Naive B cell (primary cell): ENCODE measurements at regions not wholly inside any gene's neighbourhood (a gene's known extent, or its start where the extent isn't known, plus 50 kb on each side); places are given as distances from the start of the nearest gene placed in this dataset.

Experiments used
- ATAC-seq, 2 donors: fragments of 150-1000 bp; cut with Tn5 transposase; 2 replicates each; pipeline ENCODE4 v1.10.0; 2021; ENCODE audit warnings: low read depth in 2 of 2, mild to moderate bottlenecking in 2 of 2, moderate library complexity in 2 of 2
- DNase-seq: peaks from one replicate; pipeline ENCODE4 v3.0.0; 2022
- H3K27ac Mint-ChIP-seq, 6 donors: one replicate each; pipeline ENCODE4 v1.8.0; 2020 to 2022; ENCODE audit warnings: mild to moderate bottlenecking in 6 of 6, mixed read lengths in 6 of 6, moderate library complexity in 5 of 6, inconsistent platforms in 2 of 6
- H3K27me3 Mint-ChIP-seq, 3 donors: one replicate each; pipeline ENCODE4 v1.8.0; 2021 to 2022; ENCODE audit warnings: mixed read lengths in 3 of 3, mild to moderate bottlenecking in 1 of 3
- H3K36me3 Mint-ChIP-seq, 2 donors: one replicate each; pipeline ENCODE4 v1.8.0; 2020 to 2022; ENCODE audit warnings: mixed read lengths in 2 of 2, inconsistent platforms in 1 of 2, mild to moderate bottlenecking in 1 of 2
- H3K4me1 Mint-ChIP-seq, 3 donors: one replicate each; pipeline ENCODE4 v1.8.0; 2020 to 2022; ENCODE audit warnings: mixed read lengths in 3 of 3, inconsistent platforms in 1 of 3, mild to moderate bottlenecking in 1 of 3, moderate library complexity in 1 of 3
- H3K4me3 Mint-ChIP-seq, 8 donors: one replicate each; pipeline ENCODE4 v1.8.0; 2020 to 2022; ENCODE audit warnings: mild to moderate bottlenecking in 8 of 8, mixed read lengths in 8 of 8, moderate library complexity in 8 of 8, inconsistent platforms in 2 of 8
- H3K9me3 Mint-ChIP-seq, 7 donors: one replicate each; pipeline ENCODE4 v1.8.0; 2020 to 2022; ENCODE audit warnings: mixed read lengths in 7 of 7, mild to moderate bottlenecking in 5 of 7, inconsistent platforms in 2 of 7, moderate library complexity in 1 of 7

DNA sequence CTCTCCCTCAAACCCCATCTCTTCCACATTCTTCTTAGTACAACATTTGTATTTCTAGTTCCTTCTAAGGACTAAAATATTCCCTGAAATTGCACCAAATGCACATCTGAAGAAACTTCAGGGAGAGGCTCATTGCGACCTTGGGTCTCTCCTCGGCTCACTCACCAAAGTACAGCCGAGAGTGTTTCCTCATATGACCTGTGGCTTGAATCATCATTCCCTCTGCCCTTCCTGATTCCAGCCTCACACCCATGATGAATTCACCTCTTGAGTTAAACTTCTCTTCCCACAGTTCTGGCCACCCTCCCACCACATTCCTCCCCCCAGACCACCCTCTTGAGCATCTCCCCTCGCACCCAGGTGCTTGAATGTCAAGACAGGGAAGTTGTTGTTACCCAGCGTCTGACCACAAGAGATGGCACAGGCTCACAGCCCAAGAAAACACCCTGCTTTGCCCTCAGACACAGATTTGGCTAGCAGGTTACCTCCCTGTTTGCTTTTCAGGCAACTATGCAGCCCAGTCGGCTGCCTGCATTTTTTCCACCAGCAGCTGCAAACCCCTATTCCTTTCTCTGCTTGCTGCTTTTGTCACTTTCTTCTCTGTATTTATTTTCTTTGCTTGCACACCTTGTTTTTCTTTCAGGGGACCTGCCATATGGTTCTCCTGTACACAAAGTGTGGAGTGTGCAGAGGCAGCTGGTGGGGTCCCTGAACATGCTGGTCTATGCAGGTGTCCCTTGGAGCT lies 214.8 kb downstream of the SPATA18 start:
- H3K9me3 Mint-ChIP-seq = peaks cover 0 to 2% (median 0%) of the 10 kb centered on the region in 7 donors
- no peak for ATAC-seq
- H3K27me3 Mint-ChIP-seq = no peaks in the 10 kb centered on the region
- no peak overlapping the region for H3K4me3 Mint-ChIP-seq
- H3K27ac Mint-ChIP-seq = no peak overlapping the region
- no peaks in the 10 kb centered on the region for H3K36me3 Mint-ChIP-seq
- no peaks in the 10 kb centered on the region for H3K4me1 Mint-ChIP-seq
- no peak for DNase-seq

DNA sequence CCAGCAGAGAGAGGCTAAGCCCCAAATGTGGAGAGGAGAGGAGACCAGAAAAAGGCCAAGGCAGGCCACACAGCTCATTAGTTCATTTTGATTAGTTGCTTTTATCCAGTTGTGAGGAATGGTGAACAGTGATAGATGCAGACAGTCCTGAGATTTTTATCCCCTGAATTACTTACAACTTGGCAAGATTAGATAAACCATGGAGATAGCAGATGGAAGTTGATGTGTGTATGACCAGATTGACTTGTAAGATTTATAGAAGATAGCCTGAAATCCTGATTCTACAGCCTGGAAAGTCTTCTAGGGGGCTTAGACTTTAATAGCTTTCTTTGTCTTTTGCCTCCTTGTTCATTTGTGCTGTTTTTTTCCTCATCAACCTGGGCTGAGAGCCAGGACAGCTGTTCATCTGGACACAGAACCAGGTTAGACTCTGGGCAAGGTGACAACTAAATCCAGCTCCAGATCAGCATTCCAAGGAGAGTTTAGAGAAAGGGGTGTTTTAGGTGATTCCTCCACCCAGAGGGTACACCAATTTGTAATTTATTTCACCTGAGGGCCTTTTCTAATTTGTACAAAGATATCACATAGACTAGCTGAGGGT lies 215.5 kb downstream of the SPATA18 start:
- peaks cover 0 to 5% (median under 1%) of the 10 kb centered on the region in 7 donors for H3K9me3 Mint-ChIP-seq
- H3K4me1 Mint-ChIP-seq = no peaks in the 10 kb centered on the region
- no peak for ATAC-seq
- no peaks in the 10 kb centered on the region for H3K27me3 Mint-ChIP-seq
- H3K36me3 Mint-ChIP-seq = no peaks in the 10 kb centered on the region
- H3K4me3 Mint-ChIP-seq = no peak overlapping the region
- no peak for DNase-seq
- no peak overlapping the region for H3K27ac Mint-ChIP-seq

DNA sequence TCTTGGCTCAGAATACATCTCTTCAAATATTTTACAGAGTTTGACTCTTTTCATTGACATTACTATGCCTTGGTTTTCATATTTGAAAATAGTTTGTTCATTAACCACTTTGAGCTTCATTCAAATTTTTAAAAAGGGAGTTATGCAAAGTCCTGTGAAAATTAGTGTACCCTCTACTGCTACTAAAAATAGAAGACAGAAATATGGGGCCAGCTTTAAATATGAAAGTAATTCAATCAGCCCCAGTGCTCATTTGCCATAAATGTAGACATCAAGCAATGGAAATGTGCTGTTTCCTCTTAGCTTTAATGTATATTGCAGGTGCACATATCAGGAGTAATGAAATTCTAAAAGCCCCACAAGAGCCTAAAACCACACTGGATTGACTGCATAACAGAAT lies 218.7 kb downstream of the SPATA18 start:
- Mint-ChIP-seq H3K9me3 (peaks cover 6 to 18% (median 10%) of the 10 kb centered on the region in 7 donors), H3K4me3 (peak overlapping the region in 1 of 8 donors; percentile 27), H3K27me3 (no peaks in the 10 kb centered on the region), H3K27ac (no peak overlapping the region), H3K36me3 (no peaks in the 10 kb centered on the region), H3K4me1 (no peaks in the 10 kb centered on the region)
- DNase-seq (no peak), ATAC-seq (no peak)

DNA sequence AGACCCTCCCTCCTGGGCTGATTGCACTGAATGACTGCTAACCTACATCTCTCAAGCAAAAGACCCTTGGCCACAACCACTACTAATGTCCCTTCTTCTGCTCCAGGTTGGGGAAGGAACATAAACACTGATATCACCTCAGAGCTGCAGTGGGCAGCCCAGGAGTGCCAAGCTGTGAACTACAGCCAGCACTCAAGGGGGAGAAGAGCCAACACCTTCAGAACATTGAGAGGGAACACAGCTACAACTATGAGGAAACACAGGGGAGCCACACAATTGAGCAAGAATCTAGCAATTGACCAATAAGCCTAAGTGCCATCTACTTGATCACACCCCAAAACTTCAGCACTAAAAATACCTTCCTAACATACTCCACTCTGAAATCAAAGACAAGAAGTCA lies 222.8 kb downstream of the SPATA18 start:
- Mint-ChIP-seq H3K27ac (no peak overlapping the region), H3K36me3 (peaks cover 0 to 4% of the 10 kb centered on the region in 2 donors), H3K27me3 (no peaks in the 10 kb centered on the region), H3K4me1 (no peaks in the 10 kb centered on the region), H3K9me3 (peaks cover 7 to 32% (median 18%) of the 10 kb centered on the region in 7 donors), H3K4me3 (no peak overlapping the region)
- ATAC-seq (no peak), DNase-seq (no peak)

DNA sequence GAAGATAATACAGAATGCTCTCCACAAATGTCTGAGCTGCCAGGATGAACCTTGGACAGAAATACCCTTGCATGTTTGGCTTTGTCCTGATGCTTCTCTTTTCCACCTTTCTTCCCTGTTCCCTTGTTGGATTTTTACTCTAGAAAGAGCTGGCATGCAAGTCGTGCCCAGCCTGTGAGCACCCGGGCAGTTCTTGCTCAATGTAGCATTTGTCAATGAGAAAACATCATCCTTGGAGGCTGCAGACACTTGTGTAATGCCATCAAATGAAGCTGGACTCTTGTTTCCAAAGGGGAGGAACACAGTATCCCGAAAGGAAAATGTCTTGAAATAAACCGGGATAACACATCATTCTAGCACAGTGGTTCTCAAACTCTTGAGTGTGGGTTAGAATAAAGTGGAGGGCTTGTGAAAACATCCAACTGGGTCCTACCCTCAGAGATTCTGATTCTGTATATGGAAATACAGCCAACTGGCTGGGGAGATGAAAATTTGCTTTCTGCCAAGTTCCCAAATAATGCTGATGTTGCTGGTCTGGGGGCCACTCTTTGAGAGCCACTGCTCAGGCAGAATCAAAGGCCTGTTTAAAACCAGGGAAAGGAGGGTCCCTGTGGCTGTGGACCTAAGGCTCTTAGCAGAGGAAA lies 237.2 kb downstream of the SPATA18 start:
- Mint-ChIP-seq H3K4me1 (no peaks in the 10 kb centered on the region), H3K36me3 (no peaks in the 10 kb centered on the region), H3K4me3 (no peak overlapping the region), H3K27ac (no peak overlapping the region), H3K27me3 (no peaks in the 10 kb centered on the region), H3K9me3 (peaks cover 0 to 8% (median 0%) of the 10 kb centered on the region in 7 donors)
- ATAC-seq = no peak
- DNase-seq = no peak

- Mint-ChIP-seq H3K4me1 (no peaks in the 10 kb centered on the region), H3K9me3 (peaks cover 0 to 8% (median 0%) of the 10 kb centered on the region in 7 donors), H3K27me3 (no peaks in the 10 kb centered on the region), H3K36me3 (no peaks in the 10 kb centered on the region), H3K27ac (no peak overlapping the region), H3K4me3 (no peak overlapping the region)
- ATAC-seq (no peak), DNase-seq (no peak)
Observed at GRCh38 chr4:52290466-52290865, 239.4 kb downstream of the SPATA18 start.

DNA sequence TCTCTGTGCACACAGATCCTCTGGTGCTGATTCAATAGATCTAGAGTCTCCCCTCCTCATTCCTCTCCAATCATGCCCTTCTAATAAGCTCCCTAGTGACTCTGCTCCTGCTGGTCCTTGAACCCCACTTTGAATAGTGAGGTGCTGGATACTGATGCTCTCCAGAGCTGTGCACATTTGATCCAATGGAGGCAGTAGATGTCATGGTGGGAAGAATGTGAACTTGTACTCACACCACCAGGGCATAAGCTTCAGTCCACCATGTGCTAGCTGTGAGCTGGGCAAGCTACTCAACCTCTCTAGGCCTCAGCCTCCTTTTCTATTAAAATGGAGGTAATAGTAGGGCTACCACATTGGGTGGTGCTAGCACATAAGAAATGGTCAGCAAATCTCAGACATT lies 241.1 kb downstream of the SPATA18 start:
- Mint-ChIP-seq H3K27me3 (no peaks in the 10 kb centered on the region), H3K4me3 (no peak overlapping the region), H3K36me3 (no peaks in the 10 kb centered on the region), H3K9me3 (peaks cover 0 to 3% (median 0%) of the 10 kb centered on the region in 7 donors), H3K27ac (no peak overlapping the region), H3K4me1 (no peaks in the 10 kb centered on the region)
- no peak for DNase-seq
- ATAC-seq = no peak

DNA sequence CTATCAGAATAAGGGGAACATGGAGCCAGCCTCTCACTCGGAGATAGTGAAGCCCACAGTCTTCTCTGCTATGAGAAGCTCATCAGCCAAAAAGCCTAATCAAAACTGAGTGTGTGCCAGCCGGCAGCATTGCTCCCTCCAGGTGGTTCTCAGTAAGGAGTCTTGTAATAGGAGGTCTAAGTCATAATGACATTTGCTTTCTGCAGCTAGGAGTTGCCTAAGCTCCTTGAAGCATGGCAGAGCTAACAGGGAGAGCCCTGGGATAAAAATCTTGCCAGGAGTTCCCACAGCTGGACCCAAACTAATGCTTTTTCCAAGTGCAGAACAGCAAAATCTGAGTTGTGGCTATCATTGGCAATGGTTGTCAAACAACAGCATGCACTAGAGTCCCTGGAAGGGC lies 245.2 kb downstream of the SPATA18 start:
- ATAC-seq = no peak
- Mint-ChIP-seq H3K4me3 (no peak overlapping the region), H3K36me3 (no peaks in the 10 kb centered on the region), H3K27ac (no peak overlapping the region), H3K9me3 (peaks cover 0 to 4% (median 0%) of the 10 kb centered on the region in 7 donors), H3K27me3 (no peaks in the 10 kb centered on the region), H3K4me1 (no peaks in the 10 kb centered on the region)
- no peak for DNase-seq

- Mint-ChIP-seq H3K4me3 (no peak overlapping the region), H3K27ac (no peak overlapping the region), H3K36me3 (no peaks in the 10 kb centered on the region), H3K4me1 (no peaks in the 10 kb centered on the region), H3K9me3 (peaks cover 0 to 5% (median 2%) of the 10 kb centered on the region in 7 donors), H3K27me3 (no peaks in the 10 kb centered on the region)
- DNase-seq (no peak), ATAC-seq (no peak)
Observed at GRCh38 chr4:52298444-52298843, 247.3 kb downstream of the SPATA18 start.

DNA sequence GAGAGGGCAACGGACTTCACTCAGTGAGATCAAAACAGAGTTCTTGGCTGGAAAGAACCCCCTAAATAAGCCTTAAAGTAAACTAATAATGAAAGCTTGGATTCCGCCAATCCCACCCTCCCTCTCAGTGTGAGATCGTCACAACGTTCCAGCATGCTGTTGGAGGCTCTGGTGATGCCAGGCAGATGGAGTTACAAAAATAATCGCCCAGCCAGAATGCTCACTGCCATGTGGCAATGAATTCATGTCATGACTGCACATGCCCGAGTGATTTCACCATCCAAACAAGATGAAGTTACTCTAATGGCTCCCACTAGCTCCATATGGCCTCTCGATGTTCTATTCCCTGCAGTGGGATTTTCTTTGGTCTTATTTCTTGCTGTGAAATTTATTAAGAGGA lies 248.0 kb downstream of the SPATA18 start:
- no peak overlapping the region for H3K4me3 Mint-ChIP-seq
- H3K27ac Mint-ChIP-seq = no peak overlapping the region
- no peaks in the 10 kb centered on the region for H3K27me3 Mint-ChIP-seq
- DNase-seq = no peak
- H3K4me1 Mint-ChIP-seq = no peaks in the 10 kb centered on the region
- ATAC-seq = no peak
- H3K9me3 Mint-ChIP-seq = peaks cover 0 to 5% (median 2%) of the 10 kb centered on the region in 7 donors
- no peaks in the 10 kb centered on the region for H3K36me3 Mint-ChIP-seq

GRCh38 chr4:52311464-52312125 lies 260.5 kb downstream of the SPATA18 start:
- H3K27me3 Mint-ChIP-seq = peaks cover 4 to 8% (median 5%) of the 10 kb centered on the region in 3 donors
- H3K27ac Mint-ChIP-seq = no peak overlapping the region
- H3K4me3 Mint-ChIP-seq = no peak overlapping the region
- ATAC-seq (no peak), DNase-seq (no peak)
- H3K9me3 Mint-ChIP-seq = peaks cover 0 to 15% (median 3%) of the 10 kb centered on the region in 7 donors
- H3K36me3 Mint-ChIP-seq = no peaks in the 10 kb centered on the region
- H3K4me1 Mint-ChIP-seq = no peaks in the 10 kb centered on the region

- Mint-ChIP-seq H3K27ac (no peak overlapping the region), H3K4me3 (peak overlapping the region in 1 of 8 donors; percentile 12), H3K9me3 (peaks cover 0 to 10% (median 3%) of the 10 kb centered on the region in 7 donors), H3K27me3 (peaks cover 4 to 8% (median 5%) of the 10 kb centered on the region in 3 donors), H3K4me1 (no peaks in the 10 kb centered on the region), H3K36me3 (no peaks in the 10 kb centered on the region)
- no peak for ATAC-seq
- DNase-seq = no peak
Observed at GRCh38 chr4:52312722-52313121, 261.6 kb downstream of the SPATA18 start.

GRCh38 chr4:52317361-52317879 lies 266.3 kb downstream of the SPATA18 start:
- H3K36me3 Mint-ChIP-seq = no peaks in the 10 kb centered on the region
- H3K4me3 Mint-ChIP-seq = no peak overlapping the region
- no peak overlapping the region for H3K27ac Mint-ChIP-seq
- DNase-seq = no peak
- ATAC-seq = no peak
- H3K4me1 Mint-ChIP-seq = no peaks in the 10 kb centered on the region
- peaks cover 2 to 8% (median 5%) of the 10 kb centered on the region in 7 donors for H3K9me3 Mint-ChIP-seq
- peaks cover 3 to 6% (median 4%) of the 10 kb centered on the region in 3 donors for H3K27me3 Mint-ChIP-seq
